ENCODE measurements at regions not wholly inside any gene's neighbourhood (a gene's known extent, or its start where the extent isn't known, plus 50 kb on each side); places are given as distances from the start of the nearest gene placed in this dataset.
"Not testable (repeated sequence)": the region's sequence is repeated elsewhere in the genome, so short reads cannot be mapped to it uniquely, and the experiment has no call there.

GRCh38 chr4:62706423-62706822, 1506.3 kb downstream of the ADGRL3 start:
- DNase-seq (ENCODE audit: low read depth) = no peak

GRCh38 chr4:62683799-62684566, 1483.9 kb downstream of the ADGRL3 start:
- DNase-seq (ENCODE audit: low read depth) = no peak

- no peak for DNase-seq (ENCODE audit: low read depth)
Observed at GRCh38 chr4:62676962-62677361, 1476.8 kb downstream of the ADGRL3 start.

GRCh38 chr4:62670514-62670913, 1470.4 kb downstream of the ADGRL3 start:
- no peak for DNase-seq (ENCODE audit: low read depth)

- DNase-seq (ENCODE audit: low read depth) = no peak
Observed at GRCh38 chr4:62661821-62662220, 1461.7 kb downstream of the ADGRL3 start.

GRCh38 chr4:62656006-62656405, 1455.9 kb downstream of the ADGRL3 start:
- DNase-seq (ENCODE audit: low read depth) = no peak

- DNase-seq (ENCODE audit: low read depth) = no peak
Observed at GRCh38 chr4:62644372-62644771, 1444.2 kb downstream of the ADGRL3 start.

- DNase-seq (ENCODE audit: low read depth) = no peak
Observed at GRCh38 chr4:62640296-62640695, 1440.2 kb downstream of the ADGRL3 start.

- DNase-seq (ENCODE audit: low read depth) = no peak
Observed at GRCh38 chr4:62627671-62628070, 1427.5 kb downstream of the ADGRL3 start.

- DNase-seq (ENCODE audit: low read depth) = no peak
Observed at GRCh38 chr4:62627141-62627540, 1427.0 kb downstream of the ADGRL3 start.

- DNase-seq (ENCODE audit: low read depth) = no peak
Observed at GRCh38 chr4:62622089-62622488, 1422.0 kb downstream of the ADGRL3 start.

- no peak for DNase-seq (ENCODE audit: low read depth)
Observed at GRCh38 chr4:62619971-62620370, 1419.8 kb downstream of the ADGRL3 start.

- DNase-seq (ENCODE audit: low read depth) = no peak
Observed at GRCh38 chr4:62618042-62618441, 1417.9 kb downstream of the ADGRL3 start.

- no peak for DNase-seq (ENCODE audit: low read depth)
Observed at GRCh38 chr4:62601737-62602136, 1401.6 kb downstream of the ADGRL3 start.

- not testable (repeated sequence) for DNase-seq (ENCODE audit: low read depth)
Observed at GRCh38 chr4:62595265-62595664, 1395.1 kb downstream of the ADGRL3 start.

- DNase-seq (ENCODE audit: low read depth) = no peak
Observed at GRCh38 chr4:62591756-62592155, 1391.6 kb downstream of the ADGRL3 start.

GRCh38 chr4:62588671-62589070, 1388.5 kb downstream of the ADGRL3 start:
- DNase-seq (ENCODE audit: low read depth) = no peak

- DNase-seq (ENCODE audit: low read depth) = no peak
Observed at GRCh38 chr4:62571494-62571893, 1371.4 kb downstream of the ADGRL3 start.

- DNase-seq (ENCODE audit: low read depth) = no peak
Observed at GRCh38 chr4:62560858-62561257, 1360.7 kb downstream of the ADGRL3 start.

GRCh38 chr4:62550121-62550520, 1350.0 kb downstream of the ADGRL3 start:
- DNase-seq (ENCODE audit: low read depth) = no peak

GRCh38 chr4:62549601-62550000, 1349.5 kb downstream of the ADGRL3 start:
- DNase-seq (ENCODE audit: low read depth) = no peak

- DNase-seq (ENCODE audit: low read depth) = no peak
Observed at GRCh38 chr4:62548765-62549164, 1348.6 kb downstream of the ADGRL3 start.

- no peak for DNase-seq (ENCODE audit: low read depth)
Observed at GRCh38 chr4:62548108-62548524, 1348.0 kb downstream of the ADGRL3 start.

- no peak for DNase-seq (ENCODE audit: low read depth)
Observed at GRCh38 chr4:62544428-62544827, 1344.3 kb downstream of the ADGRL3 start.
